T-helper 9 cell (primary cell): ENCODE measurements at regions not wholly inside any gene's neighbourhood (a gene's known extent, or its start where the extent isn't known, plus 50 kb on each side); places are given as distances from the start of the nearest gene placed in this dataset.

ENCODE experiments used
- DNase-seq: peaks from one replicate; pipeline ENCODE4 v3.0.0-alpha.2; 2020

DNA sequence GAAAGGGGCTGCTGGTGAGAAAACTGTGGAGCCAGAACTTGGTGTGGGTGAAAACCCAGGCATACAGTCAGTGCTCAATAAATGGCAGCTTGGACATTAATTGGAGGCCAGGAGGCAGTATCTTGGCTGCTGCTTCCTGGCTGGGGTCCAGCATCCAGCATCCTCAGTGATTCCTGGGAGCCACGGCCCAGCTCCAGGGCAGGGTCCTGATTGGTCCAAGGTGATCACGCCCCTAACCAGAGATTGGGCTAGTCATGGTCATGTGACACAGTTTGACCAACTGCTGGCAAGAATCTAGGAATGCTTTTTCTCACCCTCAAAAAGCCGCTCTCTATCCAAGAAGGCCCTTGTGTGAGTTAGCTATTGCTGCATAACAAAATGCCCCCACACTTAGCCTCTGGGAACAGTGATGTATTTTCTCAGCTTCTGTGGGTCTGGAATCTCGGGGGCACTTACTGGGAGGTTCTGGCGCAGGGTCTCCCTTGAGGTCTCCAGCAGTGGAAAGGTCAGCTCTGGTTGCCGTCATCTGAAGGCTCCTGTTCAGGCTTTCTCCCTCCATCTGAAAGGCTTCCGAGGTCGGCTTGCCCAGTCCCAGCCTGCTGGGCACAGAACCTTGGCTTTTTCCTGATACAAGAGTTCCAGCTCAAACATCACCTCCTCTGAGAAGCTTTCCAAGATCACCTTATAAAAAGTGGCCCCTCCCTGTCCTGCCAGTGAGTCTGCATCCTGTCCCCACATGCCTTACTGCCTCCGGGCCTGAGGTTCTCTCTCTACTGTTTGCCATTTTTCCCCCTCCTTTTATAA is 119.2 kb upstream of the NCOR2 start:
- no peak for DNase-seq

DNA sequence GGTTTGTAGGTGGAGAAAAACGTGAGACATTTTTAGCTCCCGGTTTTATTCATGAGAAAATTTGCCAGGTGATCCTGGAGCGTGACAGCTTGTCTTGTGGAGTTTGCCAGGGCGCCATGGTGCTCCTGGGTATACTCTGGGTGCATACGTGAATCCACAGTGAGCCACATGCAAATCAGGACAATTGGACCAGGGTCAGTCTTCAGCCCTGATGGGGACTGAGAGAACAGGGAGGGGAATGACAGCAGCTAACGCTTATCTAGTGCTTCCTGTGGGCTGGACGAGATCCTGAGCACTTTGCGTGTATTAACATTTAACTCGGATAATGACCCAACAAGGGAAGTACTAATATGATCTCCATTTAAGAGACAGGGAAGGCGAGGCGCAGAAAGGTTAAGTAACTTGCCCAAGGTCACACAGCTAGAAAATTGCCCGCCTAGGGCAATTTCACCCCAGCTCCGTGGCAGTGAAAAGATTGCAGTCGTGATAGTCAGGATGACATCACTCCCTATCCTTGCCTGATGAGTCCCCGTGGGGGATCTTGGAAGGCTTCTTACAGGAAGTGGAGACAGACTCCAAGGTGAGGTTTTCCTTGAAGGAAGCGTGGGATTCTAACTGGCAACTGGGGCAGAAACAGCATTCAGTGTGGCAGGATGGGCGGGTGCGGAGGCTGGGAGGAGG is 118.4 kb upstream of the NCOR2 start:
- DNase-seq: no peak

DNA sequence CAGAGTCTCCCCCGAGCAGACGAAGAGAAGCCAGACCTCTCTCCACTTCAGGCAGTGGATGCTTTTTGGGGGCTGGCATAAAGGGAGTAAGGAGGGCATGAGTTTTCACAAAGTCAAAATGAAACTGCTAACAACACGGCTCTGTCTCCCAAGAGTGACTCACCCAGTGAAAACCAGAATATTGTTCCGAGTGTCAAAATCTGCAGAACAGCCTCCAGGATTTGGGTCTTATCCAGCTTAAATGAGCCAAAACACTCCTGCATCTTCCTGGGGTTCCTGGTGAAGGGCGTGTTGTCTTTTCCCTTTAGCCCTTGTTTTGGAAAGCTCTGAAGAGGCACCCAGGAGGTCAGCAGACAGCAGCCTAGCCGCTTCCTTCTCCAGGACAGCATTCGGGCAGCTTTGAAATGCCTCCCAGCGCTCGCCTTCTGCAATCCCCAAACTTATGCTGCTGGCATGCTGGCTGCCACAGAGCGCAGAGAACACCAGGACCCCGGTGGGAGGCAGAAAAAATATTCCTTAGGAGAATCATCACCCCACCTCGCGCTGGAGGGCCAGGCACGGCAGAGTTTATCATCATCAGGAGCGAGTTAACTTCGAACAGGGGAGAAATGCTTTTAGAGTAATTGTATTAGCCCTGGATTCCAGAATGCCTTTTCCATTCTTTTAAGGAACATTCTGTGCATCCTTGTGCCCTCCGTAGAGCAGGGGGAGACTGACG is 117.7 kb upstream of the NCOR2 start:
- no peak for DNase-seq

DNA sequence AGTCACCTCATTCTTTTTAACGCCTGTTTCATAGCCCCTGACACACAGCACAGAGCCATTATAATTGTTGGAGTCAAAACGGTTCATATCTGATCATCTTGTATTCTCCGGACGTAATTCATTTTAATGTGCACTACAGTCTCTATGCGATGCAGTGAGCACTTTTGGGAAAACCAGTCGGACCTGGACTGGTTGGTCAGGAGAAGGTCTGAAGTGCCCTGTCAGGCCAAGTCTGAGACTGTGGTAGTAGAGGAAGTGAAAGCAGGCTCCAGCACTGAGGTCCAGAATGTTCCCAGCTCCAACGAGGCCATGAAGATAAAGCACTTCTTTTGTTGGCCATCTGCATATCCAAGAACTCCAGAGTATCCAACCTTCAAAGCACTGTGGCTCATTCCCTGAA is 117.1 kb upstream of the NCOR2 start:
- DNase-seq: no peak

DNA sequence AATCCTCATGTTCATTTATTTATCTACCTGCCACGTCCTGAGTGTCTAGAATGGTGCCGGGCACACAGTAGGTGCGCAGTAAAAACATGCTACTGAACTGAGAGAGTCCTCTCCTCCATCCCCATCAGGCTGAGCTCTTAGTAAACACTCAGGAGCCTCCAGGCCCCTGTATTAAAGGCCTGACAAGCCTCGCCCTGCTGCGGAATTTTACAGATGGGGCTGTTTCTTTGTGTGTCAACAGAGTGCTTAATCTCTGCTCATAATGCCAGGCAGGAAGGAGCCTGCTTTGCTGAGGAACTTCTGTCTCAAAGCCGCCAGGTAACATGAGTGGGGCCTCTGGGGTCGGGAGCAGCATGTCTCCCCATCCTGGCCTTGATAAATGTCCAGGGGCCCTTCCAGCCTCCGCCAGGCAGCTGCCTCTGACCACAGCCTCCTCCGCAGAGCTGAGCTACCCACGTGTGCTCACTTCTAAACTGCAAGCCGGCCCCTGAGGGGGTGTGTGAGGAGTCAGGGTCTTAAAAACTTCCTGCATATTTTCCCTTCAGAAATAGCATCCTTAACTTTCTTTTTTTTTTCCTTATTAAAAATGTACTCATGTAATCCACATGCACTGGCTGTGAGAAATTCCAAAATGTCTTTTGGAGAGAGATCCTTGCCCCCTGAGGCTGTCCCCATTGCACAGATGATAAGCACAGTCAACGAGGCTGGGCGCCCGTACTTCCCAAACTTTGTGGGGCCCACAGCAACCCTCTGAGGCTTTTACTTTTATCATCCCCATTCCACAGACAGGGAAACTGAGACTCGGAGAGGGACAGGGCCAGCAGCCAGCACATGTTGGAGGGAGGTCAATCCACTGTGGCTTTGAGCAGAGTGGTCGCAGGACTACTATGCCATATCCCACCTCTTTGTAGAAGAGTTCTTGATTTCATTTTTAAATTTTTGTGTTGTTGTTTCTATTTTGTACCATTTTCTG is 116.0 kb upstream of the NCOR2 start:
- DNase-seq: no peak

DNA sequence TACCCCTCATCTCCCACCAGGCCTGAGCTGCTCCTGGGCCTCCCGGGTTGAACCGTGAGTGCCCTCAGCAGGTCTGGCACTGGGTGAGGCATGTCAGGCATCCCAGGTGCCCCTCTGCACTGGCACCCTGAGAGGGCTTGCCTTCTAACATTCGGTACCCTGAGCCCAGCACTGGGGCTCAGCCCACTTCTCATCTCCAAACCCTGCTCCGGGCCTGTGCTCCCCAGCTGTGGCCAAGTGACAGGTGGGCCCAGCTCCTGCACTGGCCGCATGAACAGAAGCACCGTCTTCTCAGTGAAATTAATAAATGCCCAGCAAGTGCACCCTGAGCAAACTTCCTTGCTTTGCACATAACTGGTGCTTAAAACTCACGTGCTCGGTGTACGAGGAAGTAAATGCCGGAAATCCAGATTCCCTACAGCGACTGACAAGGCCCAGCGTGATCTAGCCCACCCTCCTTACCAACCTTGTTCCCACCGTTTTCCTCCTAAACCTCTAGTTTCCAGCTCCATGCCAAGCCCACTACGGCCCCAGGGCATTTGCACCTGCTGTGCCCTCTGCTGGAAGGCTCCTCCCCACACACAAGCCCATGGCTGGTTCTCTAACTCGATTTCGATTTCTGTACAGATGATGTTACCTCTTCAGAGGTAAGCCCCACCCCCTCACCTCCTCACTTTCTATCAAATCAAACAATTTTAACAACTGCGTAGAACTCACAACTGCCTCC is 115.2 kb upstream of the NCOR2 start:
- no peak for DNase-seq

DNA sequence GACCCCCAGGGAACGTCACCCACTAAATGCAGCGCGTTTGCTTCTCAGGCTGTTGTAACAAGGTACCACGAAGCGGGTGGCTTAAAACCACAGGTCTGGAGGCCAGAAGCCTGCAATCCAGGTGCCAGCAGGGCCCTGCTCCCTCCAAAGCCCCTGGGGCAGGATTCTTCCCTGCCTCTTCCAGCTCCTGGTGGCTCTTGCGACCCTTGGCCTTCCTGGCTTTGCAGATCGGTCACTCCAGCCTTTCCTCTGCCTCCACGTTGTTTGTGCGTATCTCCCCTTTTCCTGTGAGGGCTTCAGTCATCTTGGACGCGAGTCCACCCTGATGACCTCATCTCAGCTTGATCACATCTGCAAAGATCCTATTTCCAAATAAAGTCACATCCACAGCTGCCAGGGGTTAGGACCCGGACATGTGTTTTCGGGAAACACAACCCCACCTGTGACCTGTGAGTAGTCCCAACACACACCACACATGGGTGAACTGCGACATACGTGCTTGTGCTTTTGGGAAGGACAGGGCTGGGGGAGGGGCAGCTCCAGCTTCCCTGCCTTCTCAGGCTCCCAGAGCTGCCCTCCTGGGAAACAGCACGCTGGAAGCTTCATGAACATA is 114.5 kb upstream of the NCOR2 start:
- DNase-seq: no peak

DNA sequence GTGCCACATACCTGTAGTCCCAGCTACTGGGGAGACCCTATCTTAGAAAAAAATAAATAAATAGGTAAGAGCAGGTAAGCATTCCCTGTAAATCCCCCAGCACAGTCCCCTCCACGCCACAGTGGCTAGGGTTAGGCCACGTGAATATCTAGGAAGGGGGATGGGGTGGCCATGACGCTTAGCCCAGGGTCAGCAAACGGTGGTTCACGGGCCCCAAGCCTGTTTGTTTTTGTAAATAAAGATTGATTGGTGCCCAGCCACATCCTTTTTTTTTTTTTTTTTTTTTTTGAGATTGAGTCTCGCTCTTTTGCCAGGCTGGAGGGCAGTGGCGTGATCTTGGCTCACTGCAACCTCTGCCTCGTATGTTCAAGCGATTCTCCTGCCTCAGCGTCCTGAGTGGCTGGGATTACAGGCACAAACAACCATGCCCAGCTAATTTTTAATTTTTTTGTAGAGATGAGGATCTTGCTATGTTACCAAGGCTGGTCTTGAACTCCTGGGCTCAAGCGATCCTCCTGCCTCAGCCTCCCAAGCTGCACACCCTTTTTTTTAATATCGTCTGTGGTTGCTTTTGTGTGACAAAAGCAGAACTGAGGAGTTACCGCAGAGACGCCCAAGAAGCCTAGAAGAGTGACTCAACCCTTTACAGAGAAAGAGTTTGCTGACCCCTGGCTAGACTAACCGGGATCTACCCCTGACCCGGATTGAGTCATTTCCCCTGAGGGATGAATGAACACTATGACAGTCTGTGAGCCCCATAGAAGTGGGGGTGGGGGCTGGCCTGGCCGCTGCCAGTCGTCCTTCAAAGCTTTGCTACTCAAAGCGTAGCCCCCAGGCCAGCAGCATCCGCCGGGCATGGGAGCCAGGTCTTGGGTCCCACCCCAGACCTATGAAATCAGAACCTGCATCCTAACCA is 113.7 kb upstream of the NCOR2 start:
- no peak for DNase-seq

DNA sequence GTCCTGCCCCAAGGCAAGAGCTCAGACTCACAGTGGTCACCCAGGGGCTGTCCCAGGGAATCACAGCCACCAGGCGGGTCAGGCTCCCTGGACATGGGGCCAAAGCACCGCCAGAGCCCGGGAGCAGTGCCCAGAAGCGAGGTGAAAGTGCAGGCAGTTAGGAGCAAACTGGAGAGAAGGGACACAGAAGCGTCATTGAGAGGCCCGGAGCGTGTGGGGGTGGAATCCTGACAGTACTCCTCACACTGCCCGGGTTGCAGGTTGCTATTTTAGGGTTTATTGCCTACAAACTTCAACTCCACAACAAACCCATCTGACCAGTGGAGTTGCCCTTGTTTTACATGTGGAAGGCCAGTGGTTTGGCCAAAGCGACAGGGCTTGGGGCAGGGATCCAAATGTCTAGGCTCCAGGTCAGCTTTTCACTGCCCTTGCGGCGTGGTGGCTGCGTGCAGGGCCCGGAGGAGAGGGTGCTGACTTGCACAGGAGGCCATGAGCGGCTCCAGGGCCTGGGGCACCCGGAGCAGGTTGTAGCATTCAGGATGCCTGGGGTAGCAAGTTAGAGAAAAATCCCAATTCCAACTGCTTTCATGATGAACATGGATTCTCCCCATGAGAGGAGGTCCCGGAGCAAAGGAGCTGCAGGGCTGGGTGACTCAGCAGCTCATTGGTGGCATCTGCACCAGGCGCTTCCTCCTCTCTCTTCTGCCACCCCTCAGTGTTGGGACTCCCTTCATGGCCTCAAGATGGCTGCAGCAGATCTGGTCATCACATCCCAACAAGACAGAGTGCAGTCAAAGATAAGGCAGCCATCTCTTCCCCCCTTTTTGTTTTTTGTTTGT is 112.3 kb upstream of the NCOR2 start:
- no peak for DNase-seq

DNA sequence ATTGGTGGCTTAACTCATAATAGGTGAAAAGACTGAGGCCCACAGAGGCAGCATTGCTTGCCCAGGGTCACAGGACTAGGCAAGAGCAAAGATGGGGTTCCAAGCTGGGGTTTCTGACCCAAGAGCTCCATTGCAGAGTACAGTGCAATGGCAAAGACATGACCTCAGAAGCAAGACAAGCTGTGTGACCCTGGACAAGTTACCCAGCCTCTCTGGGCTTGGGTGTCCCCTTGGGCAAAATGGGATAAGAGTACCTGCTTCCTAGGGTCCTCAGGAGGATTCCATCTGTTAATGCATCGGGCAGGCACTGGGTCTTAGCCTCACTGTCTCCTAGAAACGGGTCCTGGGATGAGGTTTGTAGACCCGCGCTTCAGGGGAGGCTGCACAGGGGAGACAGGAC is 111.6 kb upstream of the NCOR2 start:
- DNase-seq: no peak

DNA sequence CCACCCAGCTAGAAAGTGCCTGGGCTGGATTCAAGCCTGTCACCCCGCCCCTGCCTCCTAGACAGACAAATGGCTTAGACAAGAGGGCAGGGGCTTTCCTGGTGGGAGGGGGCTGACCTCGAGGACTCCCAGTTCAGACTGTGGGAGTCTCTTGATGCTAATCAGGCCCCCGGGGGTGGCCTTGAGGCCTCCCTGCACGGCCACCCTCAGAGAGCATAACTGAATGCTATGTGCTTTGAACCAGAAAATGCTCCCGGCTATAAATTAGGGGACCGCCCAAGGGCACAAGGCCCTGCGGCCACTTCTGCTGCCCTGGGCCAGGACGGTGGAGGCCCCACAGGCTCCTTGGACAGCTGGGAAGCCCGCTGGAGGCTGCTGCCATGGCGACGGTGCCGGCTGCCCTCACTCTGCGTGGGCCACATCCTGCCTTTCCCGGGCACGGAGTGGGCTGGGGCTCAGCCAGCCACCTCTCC is 111.0 kb upstream of the NCOR2 start:
- DNase-seq: no peak

DNA sequence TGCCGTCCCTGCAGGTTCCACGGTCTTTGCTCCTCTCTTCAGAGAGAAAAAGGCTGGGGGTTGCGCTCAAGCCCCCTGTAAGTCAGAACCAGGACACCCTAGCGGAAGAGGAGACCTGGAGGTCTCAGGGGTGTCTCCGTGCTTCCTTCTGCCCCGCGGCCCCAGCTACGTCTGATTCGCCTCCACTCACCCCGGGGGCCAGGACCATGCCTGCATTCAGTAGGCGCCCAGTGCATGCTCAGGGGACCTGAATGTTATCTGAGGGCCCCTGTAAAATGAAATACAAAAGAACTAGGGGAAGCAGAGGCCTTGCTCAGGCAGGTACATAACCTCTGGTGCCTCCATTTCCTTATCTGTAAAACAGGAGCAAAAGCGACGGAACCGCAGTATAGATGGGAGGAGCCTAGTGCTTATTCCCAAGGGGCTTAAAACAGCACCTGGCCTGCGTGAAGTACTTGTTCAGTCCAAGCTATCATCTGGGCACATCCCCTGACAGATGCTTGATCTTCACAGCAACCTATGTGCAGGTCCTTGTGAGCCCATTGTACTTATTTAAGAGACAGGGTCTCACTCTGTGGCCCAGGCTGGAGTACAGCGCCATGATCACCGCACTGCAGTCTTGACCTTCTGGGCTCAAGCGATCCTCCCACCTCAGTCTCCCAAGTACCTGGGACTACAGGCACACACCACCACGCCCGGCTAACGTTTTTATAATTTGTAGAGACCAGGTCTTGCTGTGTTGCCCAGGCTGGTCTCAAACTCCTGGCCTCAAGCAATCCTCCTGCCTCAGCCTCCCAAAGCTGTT is 110.3 kb upstream of the NCOR2 start:
- no peak for DNase-seq

DNA sequence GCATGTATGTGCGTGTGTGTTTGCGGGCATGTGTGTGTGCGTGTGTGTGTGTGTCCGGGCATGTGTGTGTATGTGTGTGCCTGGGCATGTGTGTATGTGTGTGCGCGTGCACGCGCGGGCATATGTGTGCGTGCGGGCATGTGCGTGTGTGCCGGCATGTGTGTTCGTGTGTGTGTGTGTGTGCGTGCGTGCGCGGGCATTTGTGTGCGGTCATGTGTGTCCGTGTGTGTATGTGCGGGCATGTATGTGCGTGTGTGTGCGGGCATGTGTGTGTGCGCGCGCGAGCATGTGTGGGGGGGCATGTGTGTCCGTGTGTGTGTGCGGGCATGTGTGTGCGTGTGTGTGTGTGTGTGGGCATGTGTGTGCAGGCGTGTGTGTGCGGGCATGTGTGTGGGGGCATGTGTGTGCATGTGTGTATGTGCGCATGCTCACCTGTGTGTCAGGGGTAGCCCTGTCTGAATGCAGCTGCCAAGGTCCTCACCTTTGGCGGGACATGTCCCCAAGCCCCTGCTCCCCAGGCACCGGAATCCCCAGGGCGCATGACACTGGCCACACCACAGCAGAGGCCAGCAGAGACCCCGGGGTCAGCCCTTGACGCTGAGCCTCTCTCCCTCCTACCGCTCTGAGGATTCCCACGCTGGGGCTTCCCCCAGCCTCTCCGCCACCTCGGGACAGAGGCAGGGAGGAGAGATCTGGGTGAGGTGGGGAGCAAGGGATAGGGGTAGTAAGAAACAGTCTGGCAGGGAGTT is 109.5 kb upstream of the NCOR2 start:
- DNase-seq: no peak

DNA sequence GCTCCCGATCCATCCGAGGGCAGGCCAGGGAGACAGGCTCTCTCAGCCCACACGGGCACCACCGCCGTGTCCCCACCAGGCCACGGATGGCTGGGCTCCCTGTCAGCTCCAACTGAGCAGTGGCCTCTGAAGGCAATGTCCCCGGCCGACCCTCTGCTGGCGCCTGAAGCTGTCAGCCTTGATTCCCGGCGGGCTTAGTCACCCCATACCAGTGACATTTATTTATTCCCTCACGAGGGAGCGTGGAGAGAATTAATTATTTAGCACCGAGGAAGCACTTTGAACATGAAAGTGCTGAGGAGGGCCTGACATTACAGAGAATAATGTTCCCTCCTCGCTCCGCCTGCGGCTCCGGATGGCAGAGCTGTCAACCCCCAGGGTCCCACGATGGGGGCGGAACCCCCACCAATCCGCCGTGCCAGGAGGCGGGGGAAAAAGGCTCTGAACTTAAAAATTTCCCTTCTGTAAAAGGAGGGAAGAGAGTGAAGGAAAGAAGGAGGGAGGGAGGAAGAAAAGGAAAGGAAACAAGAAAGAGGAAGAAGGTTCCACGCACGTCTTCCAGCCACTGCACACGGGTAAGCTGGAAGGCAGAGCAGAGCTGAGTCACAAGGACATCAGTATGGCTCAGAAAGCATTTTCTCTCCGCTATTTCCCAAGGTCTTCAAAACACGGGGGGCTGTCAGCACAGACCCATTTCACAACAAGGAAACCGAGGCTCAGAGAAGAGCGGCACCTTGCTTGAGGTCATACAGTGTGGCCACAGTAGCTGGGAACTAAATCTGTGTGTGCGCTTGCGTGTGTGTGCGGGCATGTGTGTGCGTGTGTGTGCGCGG is 108.7 kb upstream of the NCOR2 start:
- no peak for DNase-seq

DNA sequence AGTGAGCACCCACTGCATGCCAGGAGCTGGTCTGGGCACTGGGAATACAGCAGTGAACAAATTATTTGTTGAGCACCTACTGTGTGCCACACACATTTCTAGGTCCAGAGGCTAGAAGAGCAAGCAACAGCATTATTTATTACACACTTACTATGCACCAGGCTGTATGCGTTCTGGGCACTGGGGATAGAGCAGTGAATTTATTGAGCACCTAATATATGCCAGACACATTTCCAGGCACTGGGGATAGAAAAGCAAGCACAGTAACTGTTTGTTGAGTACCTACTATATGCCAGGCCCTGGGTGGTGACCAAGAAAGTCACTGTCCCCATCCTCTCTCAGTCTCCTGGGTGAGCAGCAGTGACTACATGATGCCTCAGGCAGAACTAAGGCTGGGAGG is 107.5 kb upstream of the NCOR2 start:
- DNase-seq: no peak

DNA sequence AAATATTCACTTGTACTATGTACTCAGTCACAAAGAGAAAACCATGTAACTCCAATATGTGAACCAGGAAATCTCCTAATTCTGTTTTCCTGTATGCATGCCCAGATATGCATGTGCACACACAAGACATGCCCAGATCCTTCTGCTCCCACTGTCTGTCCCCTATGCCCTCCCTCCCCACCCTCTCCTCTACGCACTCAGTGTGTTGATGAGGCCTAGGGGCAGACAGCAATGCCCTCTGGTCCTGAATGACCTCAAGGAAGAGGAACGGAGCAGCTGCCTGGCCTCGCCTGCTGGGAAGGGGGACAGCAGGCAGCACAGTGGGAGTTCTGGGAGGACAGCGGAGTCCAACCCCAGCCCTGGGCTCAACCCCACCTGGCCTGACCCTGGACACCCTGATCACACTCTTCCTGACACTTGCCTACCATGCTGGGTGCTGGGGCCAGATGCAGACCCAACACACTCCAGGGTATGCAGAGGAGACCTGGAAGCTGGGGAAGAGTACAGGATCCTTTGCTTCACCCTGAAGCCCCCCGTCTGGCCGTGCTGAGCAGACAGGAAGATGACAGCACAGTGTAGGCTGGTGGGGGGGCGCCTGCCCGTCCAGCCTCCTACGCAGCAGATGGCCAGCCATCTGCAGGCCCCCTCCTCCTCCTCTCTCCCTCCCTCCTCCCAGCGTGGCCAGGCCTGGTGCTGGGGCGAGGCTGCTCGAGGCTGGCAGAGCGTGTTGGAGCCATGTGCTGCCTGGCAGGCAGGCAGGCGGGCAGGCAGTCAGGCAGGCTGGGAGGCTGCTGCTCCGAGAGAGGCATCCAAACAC is 106.6 kb upstream of the NCOR2 start:
- no peak for DNase-seq
